ENCODE measurements at regions not wholly inside any gene's neighbourhood (a gene's known extent, or its start where the extent isn't known, plus 50 kb on each side); places are given as distances from the start of the nearest gene placed in this dataset.

DNA sequence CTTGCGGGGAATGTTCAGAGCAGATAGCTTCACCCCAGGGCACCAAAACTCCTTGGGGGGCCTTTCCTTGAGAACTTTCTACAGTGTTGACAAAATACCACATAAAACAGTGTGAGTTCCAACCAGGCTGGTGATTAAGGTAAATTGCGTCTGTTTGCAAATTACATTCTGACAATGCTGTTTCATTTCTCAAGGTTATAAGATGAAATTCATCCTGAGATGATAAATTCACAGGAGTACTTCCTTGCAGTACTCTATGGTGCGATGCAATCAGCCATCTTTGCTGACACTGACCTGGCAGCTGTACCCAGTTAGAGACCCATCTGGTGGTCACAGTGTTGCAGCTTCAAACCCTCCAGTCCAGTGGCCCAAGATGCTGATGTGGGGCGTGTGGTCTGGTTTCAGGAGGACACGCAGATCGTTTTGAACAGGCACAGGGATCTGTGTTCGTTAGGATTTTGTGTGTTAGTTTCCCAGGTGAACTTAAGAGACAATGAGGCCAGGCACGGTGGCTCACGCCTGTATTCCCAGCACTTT is 99.5 kb upstream of the SLC66A3 start:
- TF ChIP-seq, protein P1, sequence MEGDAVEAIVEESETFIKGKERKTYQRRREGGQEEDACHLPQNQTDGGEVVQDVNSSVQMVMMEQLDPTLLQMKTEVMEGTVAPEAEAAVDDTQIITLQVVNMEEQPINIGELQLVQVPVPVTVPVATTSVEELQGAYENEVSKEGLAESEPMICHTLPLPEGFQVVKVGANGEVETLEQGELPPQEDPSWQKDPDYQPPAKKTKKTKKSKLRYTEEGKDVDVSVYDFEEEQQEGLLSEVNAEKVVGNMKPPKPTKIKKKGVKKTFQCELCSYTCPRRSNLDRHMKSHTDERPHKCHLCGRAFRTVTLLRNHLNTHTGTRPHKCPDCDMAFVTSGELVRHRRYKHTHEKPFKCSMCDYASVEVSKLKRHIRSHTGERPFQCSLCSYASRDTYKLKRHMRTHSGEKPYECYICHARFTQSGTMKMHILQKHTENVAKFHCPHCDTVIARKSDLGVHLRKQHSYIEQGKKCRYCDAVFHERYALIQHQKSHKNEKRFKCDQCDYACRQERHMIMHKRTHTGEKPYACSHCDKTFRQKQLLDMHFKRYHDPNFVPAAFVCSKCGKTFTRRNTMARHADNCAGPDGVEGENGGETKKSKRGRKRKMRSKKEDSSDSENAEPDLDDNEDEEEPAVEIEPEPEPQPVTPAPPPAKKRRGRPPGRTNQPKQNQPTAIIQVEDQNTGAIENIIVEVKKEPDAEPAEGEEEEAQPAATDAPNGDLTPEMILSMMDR (IDR thresholded peaks at IDR 0.05; ENCODE audit: low read depth, low read length): no peak
- TF ChIP-seq POLR2A (IDR thresholded peaks at IDR 0.05; ENCODE audit: extremely low read depth, insufficient read length): no peak

Measured in NB4 (cell line).